OCI-LY7 (cell line): ENCODE measurements at regions not wholly inside any gene's neighbourhood (a gene's known extent, or its start where the extent isn't known, plus 50 kb on each side); places are given as distances from the start of the nearest gene placed in this dataset.

ENCODE experiments used
- BruUV-seq: library from RNA; stranded (reverse); fragments of 400-500 nt; replicated peaks from 2 replicates; lab custom pipeline; 2021; lab: Mats Ljungman, UMichigan
- CTCF ChIA-PET: fragments of 300-600 bp; sonication (Branson Sonifier 250); formaldehyde crosslinking; loops from one replicate; lab custom pipeline; 2022; ENCODE audit warnings: antibody characterized with exemption; ENCODE audit not compliant: unreplicated experiment; lab: Charles Lee
- POLR2A ChIA-PET: fragments of 300-600 bp; sonication (Branson Sonifier 250); formaldehyde crosslinking; loops from one replicate; lab custom pipeline; 2022; ENCODE audit warnings: antibody characterized with exemption; lab: Charles Lee
- DNase-seq: peaks from one replicate; pipeline ENCODE4 v3.0.0-alpha.2; 2015; ENCODE audit warnings: low spot score
- H2AFZ ChIP-seq: fragments of 200-600 bp; sonication (generic), shearing (Covaris generic); 2 replicates; pipeline ENCODE4 v1.6.1; 2014; ENCODE audit warnings: mild to moderate bottlenecking, antibody characterized with exemption, low read length, moderate library complexity
- H3K27ac ChIP-seq: fragments of 200-600 bp; sonication (generic); 2 replicates; pipeline ENCODE4 v1.5.1; 2014; ENCODE audit warnings: mixed run types, low read depth, mild to moderate bottlenecking, moderate library complexity, low read length, inconsistent platforms; ENCODE audit not compliant: poor library complexity, severe bottlenecking
- H3K36me3 ChIP-seq: fragments of 200-600 bp; sonication (generic); 2 replicates; pipeline ENCODE4 v1.6.1; 2014; ENCODE audit warnings: mild to moderate bottlenecking, antibody characterized with exemption, low read length, moderate library complexity, mixed read lengths; ENCODE audit not compliant: insufficient read depth
- H3K4me1 ChIP-seq: fragments of 200-600 bp; sonication (generic); 2 replicates; pipeline ENCODE4 v1.5.1; 2014; ENCODE audit warnings: mild to moderate bottlenecking, low read length; ENCODE audit not compliant: insufficient read depth, poor library complexity, severe bottlenecking
- H3K4me2 ChIP-seq: fragments of 200-600 bp; sonication (generic); 2 replicates; pipeline ENCODE4 v1.6.1; 2014; ENCODE audit warnings: mild to moderate bottlenecking, low read length
- H3K4me3 ChIP-seq: fragments of 200-600 bp; sonication (generic); 2 replicates; pipeline ENCODE4 v1.5.1; 2014; ENCODE audit warnings: mild to moderate bottlenecking, low read depth, low read length; ENCODE audit not compliant: poor library complexity, severe bottlenecking
- H3K79me2 ChIP-seq: fragments of 200-600 bp; sonication (generic); 2 replicates; pipeline ENCODE4 v1.6.1; 2016; ENCODE audit warnings: low read depth, mild to moderate bottlenecking, low read length, moderate library complexity, mixed read lengths; ENCODE audit not compliant: insufficient read depth
- H3K9me2 ChIP-seq: fragments of 200-600 bp; sonication (generic); 2 replicates; pipeline ENCODE4 v1.6.1; 2016; ENCODE audit warnings: mild to moderate bottlenecking, low read length, mixed read lengths; ENCODE audit not compliant: insufficient read depth
- H3K9me3 ChIP-seq: fragments of 200-600 bp; sonication (generic); 2 replicates; pipeline ENCODE4 v1.6.1; 2014; ENCODE audit warnings: mild to moderate bottlenecking, mixed run types, low read length, mixed read lengths
- H4K20me1 ChIP-seq: fragments of 200-600 bp; sonication (generic); 2 replicates; pipeline ENCODE4 v1.6.1; 2014; ENCODE audit warnings: mild to moderate bottlenecking, antibody characterized with exemption, low read length, moderate library complexity, mixed read lengths; ENCODE audit not compliant: insufficient read depth
- CTCF ChIP-seq: fragments of 200-600 bp; sonication (generic); conservative IDR thresholded peaks from 2 replicates; pipeline ENCODE4 v1.5.1; 2014; ENCODE audit warnings: mild to moderate bottlenecking, antibody characterized with exemption, low read length, moderate library complexity, mixed read lengths
- EZH2phosphoT487 ChIP-seq: fragments of 200-600 bp; sonication (generic); IDR thresholded peaks from 2 replicates; pipeline ENCODE4 v1.6.1; 2018; ENCODE audit warnings: low read depth, borderline replicate concordance, mild to moderate bottlenecking, mixed run types, antibody characterized with exemption, low read length, moderate library complexity, mixed read lengths
- intact Hi-C: fragments of 100-400 bp; cut with micrococcal nuclease; formaldehyde crosslinking; loops from one replicate; pipeline ENCODE4 v1.10.0; 2022; ENCODE audit not compliant: unreplicated experiment

- Histone ChIP-seq H3K79me2 (no peaks in the 10 kb centered on the region), H3K27ac (no peak overlapping the region), H3K4me2 (no peak overlapping the region), H3K9me3 (no peaks in the 10 kb centered on the region), H3K9me2 (no peaks in the 10 kb centered on the region), H4K20me1 (no peaks in the 10 kb centered on the region), H2AFZ (no peak overlapping the region), H3K4me1 (peaks cover 14% of the 10 kb centered on the region), H3K36me3 (no peaks in the 10 kb centered on the region), H3K4me3 (no peak overlapping the region)
- ChIA-PET CTCF (interaction anchor here (1.2 kb wide), 1 partner anchor 17 kb away, joined by 3 read pairs; no protein-coding TSS in a partner anchor), POLR2A (no interaction called here)
- intact Hi-C loops: loop anchor here (10.0 kb wide), 1 partner anchor 321 kb away; no protein-coding TSS in a partner anchor
- TF ChIP-seq EZH2phosphoT487: no peak
- TF ChIP-seq CTCF: no peak
- BruUV-seq: no TSS peak
- no peak for DNase-seq
Observed at GRCh38 chr22:22803285-22803853, 84.2 kb upstream of the IGLL5 start.

GRCh38 chr22:22810018-22810427 is 77.6 kb upstream of the IGLL5 start:
- H3K9me3 ChIP-seq: no peaks in the 10 kb centered on the region
- H3K4me1 ChIP-seq: peaks cover 35% of the 10 kb centered on the region
- intact Hi-C loops: loop anchor here (1.0 kb wide), 4 partner anchors 40 to 146 kb away; no protein-coding TSS in a partner anchor
- no peaks in the 10 kb centered on the region for H4K20me1 ChIP-seq
- H3K36me3 ChIP-seq: no peaks in the 10 kb centered on the region
- H3K27ac ChIP-seq: no peak overlapping the region
- ChIA-PET POLR2A (no interaction called here), CTCF (interaction anchor here (1.0 to 1.4 kb wide), 4 partner anchors 20 to 126 kb away, joined by 3 to 8 read pairs (median 3); no protein-coding TSS in a partner anchor)
- peak; percentile 89 for TF ChIP-seq CTCF
- no peak for TF ChIP-seq EZH2phosphoT487
- BruUV-seq: no TSS peak
- H2AFZ ChIP-seq: no peak overlapping the region
- DNase-seq: peak; percentile 77
- H3K4me2 ChIP-seq: no peak overlapping the region
- H3K9me2 ChIP-seq: no peaks in the 10 kb centered on the region
- no peaks in the 10 kb centered on the region for H3K79me2 ChIP-seq
- H3K4me3 ChIP-seq: no peak overlapping the region

GRCh38 chr22:22810471-22810870 is 77.1 kb upstream of the IGLL5 start:
- H3K36me3 ChIP-seq: no peaks in the 10 kb centered on the region
- peak overlapping the region; percentile 70; the same call in 1 of the 2 replicates for H3K4me2 ChIP-seq
- DNase-seq: no peak
- no peak overlapping the region for H3K4me3 ChIP-seq
- H3K9me3 ChIP-seq: no peaks in the 10 kb centered on the region
- ChIA-PET POLR2A (no interaction called here), CTCF (interaction anchor here (1.0 to 1.4 kb wide), 2 partner anchors 74 to 125 kb away, joined by 3 to 8 read pairs; no protein-coding TSS in a partner anchor)
- H2AFZ ChIP-seq: no peak overlapping the region
- H3K27ac ChIP-seq: no peak overlapping the region
- peaks cover 40% of the 10 kb centered on the region for H3K4me1 ChIP-seq
- H3K9me2 ChIP-seq: no peaks in the 10 kb centered on the region
- intact Hi-C loops: loop anchor here (1.0 kb wide), 4 partner anchors 40 to 146 kb away; no protein-coding TSS in a partner anchor
- H4K20me1 ChIP-seq: no peaks in the 10 kb centered on the region
- H3K79me2 ChIP-seq: no peaks in the 10 kb centered on the region
- no peak for TF ChIP-seq CTCF
- TF ChIP-seq EZH2phosphoT487: no peak
- BruUV-seq: no TSS peak
